Liver (tissue), 7 donors: ENCODE measurements at regions not wholly inside any gene's neighbourhood (a gene's known extent, or its start where the extent isn't known, plus 50 kb on each side); places are given as distances from the start of the nearest gene placed in this dataset.

Source experiments
- DNase-seq: peaks from one replicate; pipeline ENCODE4 v3.0.0-alpha.2; 2017; ENCODE audit warnings: low spot score
- H3K27ac ChIP-seq, 2 donors: one replicate each; pipeline ENCODE4 v1.7.0; 2013; ENCODE audit warnings: inconsistent platforms in 2 of 2, low read length in 2 of 2, control low read depth in 1 of 2, low read depth in 1 of 2, mild to moderate bottlenecking in 1 of 2
- H3K27me3 ChIP-seq, 4 donors: one replicate each; pipeline versions ENCODE4 v1.6.1 to v1.7.0; 2013; ENCODE audit warnings: low read length in 3 of 4, inconsistent platforms in 1 of 4, mild to moderate bottlenecking in 1 of 4, moderate library complexity in 1 of 4; ENCODE audit not compliant: control insufficient read depth in 4 of 4, insufficient read depth in 4 of 4
- H3K36me3 ChIP-seq, 4 donors: one replicate each; pipeline versions ENCODE4 v1.6.1 to v1.7.0; 2013; ENCODE audit warnings: low read length in 3 of 4, mild to moderate bottlenecking in 3 of 4, low read depth in 1 of 4, moderate library complexity in 1 of 4; ENCODE audit not compliant: control insufficient read depth in 4 of 4, insufficient read depth in 3 of 4
- H3K4me1 ChIP-seq, 4 donors: one replicate each; pipeline versions ENCODE4 v1.6.1 to v1.7.0; 2013; ENCODE audit warnings: low read length in 3 of 4, mild to moderate bottlenecking in 3 of 4, moderate library complexity in 1 of 4; ENCODE audit not compliant: control insufficient read depth in 4 of 4, insufficient read depth in 4 of 4
- H3K4me3 ChIP-seq, 3 donors: one replicate each; pipeline versions ENCODE4 v1.6.1 to v1.7.0; 2013; ENCODE audit warnings: low read length in 3 of 3, control low read depth in 1 of 3, low read depth in 1 of 3, mild to moderate bottlenecking in 1 of 3
- H3K9ac ChIP-seq, 2 donors: one replicate each; pipeline ENCODE4 v1.7.0; 2013; ENCODE audit warnings: low read length in 2 of 2, mild to moderate bottlenecking in 2 of 2, moderate library complexity in 2 of 2, control low read depth in 1 of 2, low read depth in 1 of 2
- H3K9me3 ChIP-seq, 4 donors: one replicate each; pipeline versions ENCODE4 v1.6.1 to v1.7.0; 2013; ENCODE audit warnings: low read length in 3 of 4; ENCODE audit not compliant: control insufficient read depth in 4 of 4
- ATF3 ChIP-seq: IDR thresholded peaks from 2 replicates; pipeline ENCODE4 v1.6.1; 2016; ENCODE audit warnings: antibody characterized with exemption
- EGR1 ChIP-seq, 2 donors: IDR thresholded peaks; 2 replicates each; pipeline ENCODE4 v1.6.1; 2016 to 2018; ENCODE audit warnings: antibody characterized with exemption in 2 of 2, low read depth in 2 of 2
- FOXA2 ChIP-seq: IDR thresholded peaks from 2 replicates; pipeline ENCODE4 v1.6.1; 2016; ENCODE audit warnings: antibody characterized with exemption
- GABPA ChIP-seq, 2 donors: IDR thresholded peaks in 1 of 2; conservative IDR thresholded peaks in 1 of 2; 2 replicates each; pipeline ENCODE4 v1.6.1; 2016; ENCODE audit warnings: antibody characterized with exemption in 2 of 2, mild to moderate bottlenecking in 1 of 2, moderate library complexity in 1 of 2
- HNF4A ChIP-seq, 2 donors: conservative IDR thresholded peaks; 2 replicates each; pipeline ENCODE4 v1.6.1; 2016; ENCODE audit warnings: antibody characterized with exemption in 2 of 2, mild to moderate bottlenecking in 2 of 2
- HNF4G ChIP-seq: IDR thresholded peaks from 2 replicates; pipeline ENCODE4 v1.6.1; 2016; ENCODE audit warnings: antibody characterized with exemption
- RAD21 ChIP-seq, 2 donors: IDR thresholded peaks; 2 replicates each; pipeline ENCODE4 v1.6.1; 2016; ENCODE audit warnings: antibody characterized with exemption in 2 of 2, mild to moderate bottlenecking in 2 of 2
- REST ChIP-seq: IDR thresholded peaks from 2 replicates; pipeline ENCODE4 v1.6.1; 2016; ENCODE audit warnings: antibody characterized with exemption, mild to moderate bottlenecking
- WGBS: extraction: QIAGEN DNeasy Blood & Tissue Kit; methylation state at CpG from one replicate; pipeline ENCODE4 v1.1.7; 2013; 5-methylcytosine and 5-hydroxymethylcytosine counted together
- TF ChIP-seq, protein P1 (sequence below): IDR thresholded peaks from 2 replicates; pipeline ENCODE4 v1.6.1; 2016; ENCODE audit warnings: antibody characterized with exemption
- TF ChIP-seq, protein P2 (sequence below): IDR thresholded peaks from 2 replicates; pipeline ENCODE4 v1.6.1; 2016; ENCODE audit warnings: antibody characterized with exemption
- donor health status: healthy.
- donor health status: healthy.
- donor health status: healthy.
- donor health status: healthy.

DNA sequence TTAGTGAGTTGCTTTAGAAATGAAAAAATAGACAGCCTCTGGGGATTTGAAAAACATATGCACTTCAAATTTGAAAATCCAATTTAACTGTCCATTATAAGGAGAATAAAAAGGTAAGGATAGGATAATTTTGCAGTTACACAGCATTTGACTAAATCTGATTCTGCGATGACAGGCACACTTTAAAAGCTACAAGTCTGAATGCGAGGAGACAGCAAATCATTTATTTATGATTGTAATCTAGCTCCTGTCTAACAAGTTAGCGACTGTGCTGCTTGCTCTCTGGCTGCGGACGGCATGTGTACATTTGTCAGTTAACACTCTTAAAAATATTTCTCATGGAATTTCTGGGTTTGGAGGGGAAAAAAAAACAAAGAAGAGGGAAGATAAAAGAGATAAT lies 514.8 kb downstream of the MN1 start:
- H3K27ac ChIP-seq, result no peak overlapping the region
- no peak for TF ChIP-seq REST
- TF ChIP-seq RAD21 (IDR thresholded peaks at IDR 0.05), result no peak
- no peak overlapping the region for H3K4me3 ChIP-seq
- H3K27me3 ChIP-seq, result peaks cover 0 to 4% (median 2%) of the 10 kb centered on the region in 4 donors
- H3K9ac ChIP-seq, result no peak overlapping the region
- no peak for DNase-seq
- no peaks in the 10 kb centered on the region for H3K4me1 ChIP-seq
- H3K36me3 ChIP-seq, result no peaks in the 10 kb centered on the region
- 54% methylated on average over 5 of the region's 5 CpGs for WGBS
- H3K9me3 ChIP-seq, result peaks cover 0 to 5% (median 2%) of the 10 kb centered on the region in 4 donors

DNA sequence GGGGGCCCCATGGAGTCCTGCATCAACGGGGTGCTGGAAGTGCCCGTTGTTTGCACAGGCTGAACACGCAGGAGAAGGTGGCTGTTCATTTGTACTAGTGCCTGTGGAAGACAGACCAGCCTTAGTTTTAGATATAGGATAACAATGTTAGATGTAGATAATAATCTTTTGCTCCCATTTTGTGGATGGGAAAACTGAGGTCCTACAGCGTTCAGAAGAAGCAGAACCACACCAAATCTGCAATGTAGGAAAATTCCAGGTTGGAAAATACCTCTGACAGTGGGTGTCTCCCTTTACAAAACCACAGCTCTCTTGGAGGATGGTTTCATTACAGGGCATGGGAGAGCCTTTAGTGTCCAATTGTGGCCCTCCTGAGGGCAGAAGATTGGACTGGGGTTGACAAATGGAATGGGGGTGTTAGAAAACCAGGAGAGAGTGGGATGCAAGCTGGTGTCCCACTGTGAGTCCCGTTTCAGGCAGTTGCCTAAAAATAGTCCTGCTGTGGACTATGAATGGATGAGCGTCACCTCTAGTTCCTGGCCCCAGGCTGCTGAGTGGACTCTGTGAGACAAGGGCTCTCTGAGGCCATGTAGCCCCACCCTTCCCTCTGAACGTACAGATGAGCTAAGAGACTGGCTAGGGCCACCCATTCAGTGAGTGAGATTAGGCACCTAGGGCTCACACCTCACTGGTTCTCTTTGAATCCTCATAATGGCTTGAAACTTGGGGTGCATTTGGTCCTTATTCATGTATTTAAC lies 508.8 kb downstream of the MN1 start:
- Histone ChIP-seq H3K9ac (no peak overlapping the region), H3K9me3 (no peaks in the 10 kb centered on the region), H3K27me3 (peaks cover 0 to 14% (median 3%) of the 10 kb centered on the region in 4 donors), H3K4me1 (no peaks in the 10 kb centered on the region), H3K4me3 (no peak overlapping the region), H3K36me3 (no peaks in the 10 kb centered on the region), H3K27ac (no peak overlapping the region)
- no peak for TF ChIP-seq ATF3
- TF ChIP-seq FOXA2, result no peak
- TF ChIP-seq, protein P1, sequence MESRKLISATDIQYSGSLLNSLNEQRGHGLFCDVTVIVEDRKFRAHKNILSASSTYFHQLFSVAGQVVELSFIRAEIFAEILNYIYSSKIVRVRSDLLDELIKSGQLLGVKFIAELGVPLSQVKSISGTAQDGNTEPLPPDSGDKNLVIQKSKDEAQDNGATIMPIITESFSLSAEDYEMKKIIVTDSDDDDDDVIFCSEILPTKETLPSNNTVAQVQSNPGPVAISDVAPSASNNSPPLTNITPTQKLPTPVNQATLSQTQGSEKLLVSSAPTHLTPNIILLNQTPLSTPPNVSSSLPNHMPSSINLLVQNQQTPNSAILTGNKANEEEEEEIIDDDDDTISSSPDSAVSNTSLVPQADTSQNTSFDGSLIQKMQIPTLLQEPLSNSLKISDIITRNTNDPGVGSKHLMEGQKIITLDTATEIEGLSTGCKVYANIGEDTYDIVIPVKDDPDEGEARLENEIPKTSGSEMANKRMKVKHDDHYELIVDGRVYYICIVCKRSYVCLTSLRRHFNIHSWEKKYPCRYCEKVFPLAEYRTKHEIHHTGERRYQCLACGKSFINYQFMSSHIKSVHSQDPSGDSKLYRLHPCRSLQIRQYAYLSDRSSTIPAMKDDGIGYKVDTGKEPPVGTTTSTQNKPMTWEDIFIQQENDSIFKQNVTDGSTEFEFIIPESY, result no peak
- TF ChIP-seq, protein P2, sequence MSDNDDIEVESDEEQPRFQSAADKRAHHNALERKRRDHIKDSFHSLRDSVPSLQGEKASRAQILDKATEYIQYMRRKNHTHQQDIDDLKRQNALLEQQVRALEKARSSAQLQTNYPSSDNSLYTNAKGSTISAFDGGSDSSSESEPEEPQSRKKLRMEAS, result no peak
- TF ChIP-seq HNF4A (conservative IDR thresholded peaks at IDR 0.05), result no peak
- no peak for TF ChIP-seq HNF4G
- no peak for TF ChIP-seq EGR1 (IDR thresholded peaks at IDR 0.05; ENCODE audit: low read depth in 2 of 2)
- no peak for TF ChIP-seq GABPA (IDR thresholded peaks at IDR 0.05 in 1 of 2, conservative IDR thresholded peaks at IDR 0.05 in 1 of 2)
- DNase-seq, result no peak
- WGBS, result 55% methylated on average over 7 of the region's 7 CpGs
